GM21390 (cell line): ENCODE measurements at regions not wholly inside any gene's neighbourhood (a gene's known extent, or its start where the extent isn't known, plus 50 kb on each side); places are given as distances from the start of the nearest gene placed in this dataset.
"Not testable (repeated sequence)": the region's sequence is repeated elsewhere in the genome, so short reads cannot be mapped to it uniquely, and the experiment has no call there.

Experiments used
- ATAC-seq: cut with Tn5 transposase; IDR thresholded peaks from one replicate; pipeline ENCODE4 v1.9.1; 2021; ENCODE audit not compliant: unreplicated experiment

GRCh38 chr2:224119846-224120245, 80.8 kb upstream of the SERPINE2 start:
- not testable (repeated sequence) for ATAC-seq

- ATAC-seq, result no peak
Measured at GRCh38 chr2:224114428-224114827, 75.3 kb upstream of the SERPINE2 start.

DNA sequence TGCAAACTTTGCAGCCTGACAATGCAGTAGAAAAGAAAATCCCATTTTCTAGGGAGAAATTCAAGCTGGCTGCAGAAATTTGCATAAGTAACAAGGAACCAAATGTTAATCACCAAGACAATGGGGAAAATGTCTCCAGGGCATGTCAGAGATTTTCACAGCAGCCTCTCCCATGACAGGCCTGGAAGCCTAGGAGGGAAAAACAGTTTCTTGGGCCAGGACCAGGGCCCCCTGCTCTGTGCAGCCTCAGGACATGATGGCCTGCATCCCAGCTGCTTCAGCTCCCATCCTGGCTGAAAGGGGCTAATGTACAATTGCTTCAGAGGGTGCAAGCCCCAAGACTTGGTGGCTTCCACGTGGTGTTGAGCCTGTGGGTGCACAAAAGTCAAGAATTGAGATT, 74.8 kb upstream of the SERPINE2 start:
- ATAC-seq, result not testable (repeated sequence)

DNA sequence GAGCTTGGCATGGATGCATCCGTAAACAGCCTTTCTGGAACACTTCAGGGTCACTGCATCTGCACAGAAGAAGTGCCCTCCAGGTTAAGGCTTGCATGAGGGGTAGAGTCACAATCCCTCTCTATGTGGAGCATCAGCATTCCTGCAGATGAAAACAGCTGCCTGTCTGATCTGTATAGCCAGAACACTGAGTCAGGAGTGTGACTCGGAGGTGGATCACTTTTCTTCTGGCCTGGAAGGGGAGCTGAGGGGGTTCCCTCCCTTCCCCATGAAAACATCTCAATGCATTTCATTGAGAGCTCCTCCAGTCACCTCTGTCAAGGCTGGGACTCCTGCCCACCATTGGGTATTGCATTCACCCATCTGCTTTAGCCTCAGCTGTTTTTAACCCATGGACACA, 72.5 kb upstream of the SERPINE2 start:
- no peak for ATAC-seq

GRCh38 chr2:224110811-224111210, 71.7 kb upstream of the SERPINE2 start:
- ATAC-seq, result no peak

- no peak for ATAC-seq
Measured at GRCh38 chr2:224109751-224110150, 70.7 kb upstream of the SERPINE2 start.

DNA sequence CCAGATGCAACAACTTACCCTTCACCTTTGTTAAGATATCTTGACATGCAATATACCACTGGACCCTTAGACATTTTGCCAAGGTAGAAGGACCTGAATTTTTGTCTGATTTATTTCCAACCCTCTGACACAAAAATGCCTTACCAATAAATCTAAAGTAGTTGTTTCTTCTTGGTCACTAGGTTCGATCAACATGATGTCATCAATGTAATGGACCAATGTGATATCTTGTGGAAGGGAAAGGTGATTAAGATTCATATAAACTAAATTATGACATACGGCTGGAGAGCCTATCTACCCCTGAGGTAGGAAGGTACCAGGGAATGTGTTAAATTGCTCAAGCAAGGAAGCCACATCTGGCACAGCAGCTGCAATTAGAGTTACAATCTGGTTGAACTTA, 67.7 kb upstream of the SERPINE2 start:
- ATAC-seq, result no peak

GRCh38 chr2:224104668-224105386, 65.7 kb upstream of the SERPINE2 start:
- no peak for ATAC-seq

DNA sequence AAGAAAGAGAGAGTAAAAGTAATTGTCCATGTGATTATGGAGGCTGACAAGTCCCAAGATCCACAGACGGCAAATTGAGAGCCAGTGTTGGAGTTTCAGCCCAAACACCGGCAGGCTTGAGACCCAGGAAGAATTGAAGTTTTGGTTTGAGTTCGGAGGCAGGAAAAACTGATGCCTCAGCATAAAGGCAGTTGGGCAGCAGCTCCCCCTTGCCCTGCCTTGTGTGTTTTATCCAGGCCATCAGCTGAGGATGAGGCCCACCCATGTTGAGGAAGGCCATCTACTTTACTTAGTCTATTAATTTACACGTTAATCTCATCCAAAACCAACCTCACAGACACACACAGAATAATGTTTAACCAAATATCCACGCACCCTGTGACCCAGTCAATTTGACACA, 64.6 kb upstream of the SERPINE2 start:
- no peak for ATAC-seq

DNA sequence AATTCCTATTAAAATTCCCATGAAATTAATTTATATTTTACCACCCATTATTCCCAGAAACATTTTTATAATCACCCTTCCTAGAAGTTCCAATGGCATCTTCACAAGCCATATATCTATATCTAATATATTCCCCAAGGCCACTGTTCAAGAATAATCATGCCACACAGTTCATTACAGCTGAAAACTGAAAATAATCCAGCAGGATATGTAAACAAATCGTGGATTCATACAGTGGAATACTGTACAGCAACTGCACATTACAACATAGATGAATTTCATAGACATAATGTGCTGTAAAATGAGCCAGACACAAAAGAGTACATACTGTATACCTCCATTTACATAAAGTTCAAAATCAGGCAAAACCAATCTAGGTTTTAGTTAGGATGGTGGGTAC, 63.9 kb upstream of the SERPINE2 start:
- ATAC-seq, result no peak

DNA sequence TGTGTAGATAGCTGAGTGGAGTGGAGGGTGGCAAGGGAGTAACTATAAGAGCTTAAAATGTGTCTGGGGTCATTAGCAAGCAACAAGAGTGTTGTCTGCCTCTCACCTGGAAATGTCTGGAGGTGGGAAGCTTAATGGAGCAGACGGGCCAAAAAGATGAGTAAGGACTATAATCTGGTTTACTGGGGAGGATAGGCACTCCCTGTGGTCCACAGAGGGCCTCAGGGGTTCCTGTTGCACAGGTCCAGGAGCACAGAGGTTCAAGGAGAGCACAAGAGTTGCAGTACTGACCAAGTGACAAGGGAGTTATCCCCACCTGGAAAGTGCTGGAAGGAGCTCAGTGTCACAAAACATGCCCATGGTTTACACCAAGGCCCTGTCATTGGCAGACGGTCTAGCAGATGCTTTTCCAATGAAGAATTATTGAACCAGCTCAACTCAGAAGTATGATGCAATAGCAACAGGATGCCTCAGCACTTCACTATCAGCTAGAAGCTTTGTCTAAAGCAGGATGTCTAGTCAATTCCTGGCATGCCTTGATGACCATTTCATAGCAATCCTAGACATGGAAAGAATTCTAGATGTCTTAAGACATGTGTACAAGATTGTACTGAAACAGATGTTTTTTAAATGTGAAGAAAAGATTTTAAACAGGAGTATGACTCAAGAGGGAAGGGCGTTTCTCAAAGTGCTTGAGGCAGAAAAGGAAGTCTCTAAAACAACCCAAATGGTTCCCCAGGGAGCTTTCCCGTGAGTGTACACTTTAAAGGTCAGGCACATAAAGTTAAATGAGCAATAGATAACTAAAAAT, 62.9 kb upstream of the SERPINE2 start:
- ATAC-seq, result no peak

DNA sequence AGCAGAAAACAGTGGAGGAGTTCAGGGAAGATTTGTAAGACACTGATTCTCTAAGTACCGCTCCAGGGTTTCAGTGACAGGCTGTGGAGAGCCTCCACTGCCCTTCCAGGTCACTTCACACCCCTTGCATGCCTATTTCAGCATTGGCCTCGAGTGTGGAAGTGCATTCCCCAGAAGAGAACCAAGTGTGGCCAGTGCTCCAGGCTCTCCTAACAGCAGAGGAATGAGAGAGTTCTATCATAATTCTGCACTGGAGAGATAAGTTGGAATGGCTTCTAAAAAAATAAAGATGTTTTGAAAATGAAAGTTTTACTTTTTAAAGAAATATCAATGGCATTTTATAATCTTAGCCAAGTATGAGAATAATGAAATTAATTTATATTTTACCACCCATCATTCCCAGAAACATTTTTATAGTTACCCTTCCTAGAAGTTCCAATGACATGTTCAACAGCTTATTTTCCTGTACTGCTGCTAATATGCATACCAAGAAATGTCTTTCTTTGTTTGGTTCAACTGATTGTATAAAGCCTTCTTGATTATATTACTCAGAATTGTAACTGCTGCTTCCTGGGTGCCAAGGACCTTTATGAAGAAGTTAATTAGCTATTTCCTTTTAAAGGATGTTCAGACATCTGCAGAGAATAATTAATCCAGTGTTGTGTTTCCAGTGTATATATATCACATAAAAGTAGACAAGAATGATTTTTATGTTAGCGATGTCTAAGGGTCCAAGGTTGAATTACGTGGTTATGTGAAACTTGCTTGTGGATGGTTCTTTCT, 61.0 kb upstream of the SERPINE2 start:
- ATAC-seq, result no peak

GRCh38 chr2:224098481-224099230, 59.6 kb upstream of the SERPINE2 start:
- no peak for ATAC-seq

GRCh38 chr2:224094413-224094812, 55.3 kb upstream of the SERPINE2 start:
- ATAC-seq, result no peak

GRCh38 chr2:224091671-224092070, 52.6 kb upstream of the SERPINE2 start:
- ATAC-seq, result not testable (repeated sequence)

- ATAC-seq, result not testable (repeated sequence)
Measured at GRCh38 chr2:224089606-224090005, 50.5 kb upstream of the SERPINE2 start.
